SKM-1 treated with dmso at 0.1 percent for 144 hours (cell line): ENCODE measurements at regions not wholly inside any gene's neighbourhood (a gene's known extent, or its start where the extent isn't known, plus 50 kb on each side); places are given as distances from the start of the nearest gene placed in this dataset.

Experiments
- DNase-seq: peaks from one replicate; lab custom pipeline; 2025; ENCODE audit not compliant: unreplicated experiment; lab: John Stamatoyannopoulos, UW

GRCh38 chrX:80306007-80306406 is 114.2 kb upstream of the TENT5D start:
- DNase-seq: no peak

- no peak for DNase-seq
These were observed 107.8 kb upstream of the TENT5D start for GRCh38 chrX:80312448-80312847.

DNA sequence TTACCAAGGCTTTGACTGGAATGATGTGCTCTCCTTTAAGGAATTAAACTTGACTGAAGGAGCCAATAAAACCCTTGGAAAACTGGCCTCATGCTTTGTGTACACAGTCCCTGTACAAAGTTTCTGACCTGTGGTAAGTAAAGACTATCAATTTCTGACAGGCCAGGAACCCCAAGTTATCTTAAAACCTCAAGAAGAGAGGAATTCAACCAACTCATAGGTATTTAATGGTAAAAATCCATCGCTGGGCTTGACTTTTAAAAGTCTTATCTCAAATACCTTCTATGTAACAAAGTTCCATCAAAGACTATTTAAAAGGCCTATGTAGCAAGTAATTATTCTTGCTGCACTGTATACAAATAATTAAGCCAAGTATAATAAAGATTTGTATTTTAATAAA is 103.7 kb upstream of the TENT5D start:
- no peak for DNase-seq

GRCh38 chrX:80317646-80318045 is 102.6 kb upstream of the TENT5D start:
- no peak for DNase-seq

DNA sequence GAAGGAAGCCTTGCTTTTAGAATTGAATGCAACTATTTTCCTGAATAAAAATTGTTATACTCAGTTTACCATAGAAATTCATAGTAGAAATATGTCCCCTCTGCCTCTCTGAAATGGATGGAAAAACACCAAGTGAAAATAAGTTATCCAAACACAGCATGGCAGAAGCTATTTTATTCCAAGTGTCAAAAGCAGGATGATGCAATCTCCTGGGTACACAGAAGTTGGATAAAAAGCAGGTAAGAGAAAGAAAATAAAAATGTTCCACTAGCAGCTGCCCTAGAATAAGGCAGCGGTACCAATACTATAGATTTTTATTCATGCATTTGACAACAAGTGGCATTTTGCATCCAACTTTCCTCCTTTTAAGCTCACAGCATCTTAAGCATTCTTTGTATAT is 89.0 kb upstream of the TENT5D start:
- DNase-seq: no peak

DNA sequence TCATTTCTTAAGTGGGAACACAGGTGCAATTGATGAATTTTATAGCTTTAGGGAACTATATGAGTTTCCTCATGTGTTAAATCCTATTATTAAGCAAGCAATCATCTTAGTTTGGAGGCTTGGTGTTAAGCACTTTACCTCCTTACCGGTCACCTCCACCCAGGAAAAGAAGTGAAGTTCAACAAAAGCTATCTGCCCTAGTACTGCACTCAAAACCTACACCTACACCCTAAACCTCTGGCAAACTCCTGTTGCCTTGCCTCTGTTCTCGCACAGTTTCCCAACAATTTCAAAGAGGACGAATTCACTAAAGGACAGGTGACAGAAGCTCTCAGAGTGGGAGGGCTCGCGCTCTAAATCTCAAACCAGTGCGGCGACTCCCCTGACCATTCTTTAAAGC is 85.7 kb upstream of the TENT5D start:
- no peak for DNase-seq

DNA sequence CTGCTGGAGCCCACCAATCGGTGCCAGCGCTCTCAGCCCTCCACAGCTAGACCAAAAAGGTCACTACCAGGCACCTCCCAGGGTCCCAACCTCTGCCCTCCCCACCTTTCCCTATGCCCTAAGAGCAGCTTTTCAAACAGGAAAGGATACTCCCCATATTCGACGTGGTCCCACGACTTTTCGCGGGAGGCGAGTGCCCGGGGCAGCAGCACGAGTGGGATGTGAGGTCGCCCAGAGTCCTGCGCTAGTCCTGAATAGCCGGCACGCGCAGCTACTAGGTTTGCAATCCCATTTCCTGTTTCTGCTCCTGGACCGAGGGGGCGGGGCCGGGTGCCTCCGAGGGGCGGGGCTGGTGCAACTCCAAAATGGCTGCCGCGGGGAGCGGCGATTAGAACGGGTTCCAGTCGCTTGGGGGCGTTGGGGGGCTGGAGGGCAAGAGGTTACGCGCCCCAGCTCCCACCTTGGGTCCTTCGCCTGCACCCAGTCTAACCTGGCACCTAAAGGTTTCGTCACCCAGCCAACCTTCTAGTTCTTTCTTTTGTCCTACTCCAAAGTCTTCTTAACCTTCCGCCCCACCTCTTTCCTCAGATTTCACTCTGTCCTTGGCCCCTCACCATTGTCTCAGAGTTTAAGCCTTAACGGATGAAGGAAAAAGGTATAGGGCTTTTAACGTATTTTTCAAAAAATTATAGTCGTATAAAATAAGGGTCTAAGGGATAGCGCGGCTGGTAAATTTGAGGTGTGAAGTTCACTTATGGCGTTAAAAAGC is 85.0 kb upstream of the TENT5D start:
- DNase-seq: no peak

- DNase-seq: no peak
These were observed 65.2 kb upstream of the TENT5D start for GRCh38 chrX:80354966-80355465.
